Loucy (cell line): ENCODE measurements at regions not wholly inside any gene's neighbourhood (a gene's known extent, or its start where the extent isn't known, plus 50 kb on each side); places are given as distances from the start of the nearest gene placed in this dataset.

Experiments
- EZH2phosphoT487 ChIP-seq: fragments of 200-600 bp; IDR thresholded peaks from 2 replicates; pipeline ENCODE4 v1.6.1; 2018; ENCODE audit warnings: antibody characterized with exemption, mild to moderate bottlenecking, moderate library complexity, borderline replicate concordance
- TF ChIP-seq, protein P1 (sequence below): fragments of 200-600 bp; sonication (generic); conservative IDR thresholded peaks from 2 replicates; pipeline ENCODE4 v1.5.1; 2014; ENCODE audit warnings: mild to moderate bottlenecking, antibody characterized with exemption, low read length

DNA sequence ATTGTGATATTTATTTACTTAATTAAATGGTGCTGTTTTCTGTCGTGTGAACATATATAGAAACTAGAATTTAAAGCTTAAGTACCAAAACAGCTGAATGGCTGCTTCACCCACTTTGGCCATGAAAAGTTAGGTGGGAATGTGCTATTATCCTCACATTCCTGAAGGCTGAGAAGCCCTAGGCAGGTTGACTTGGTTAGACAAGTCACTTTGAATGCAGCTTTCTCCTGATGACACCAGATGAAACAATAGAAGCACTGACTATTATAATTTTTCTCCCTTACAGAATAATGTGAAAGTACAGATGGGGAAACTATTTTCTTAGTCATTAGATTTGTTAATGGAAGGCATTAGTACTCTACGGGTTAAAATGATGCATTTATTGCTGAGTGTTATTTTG, 65.1 kb upstream of the C5orf46 start:
- TF ChIP-seq, protein P1, sequence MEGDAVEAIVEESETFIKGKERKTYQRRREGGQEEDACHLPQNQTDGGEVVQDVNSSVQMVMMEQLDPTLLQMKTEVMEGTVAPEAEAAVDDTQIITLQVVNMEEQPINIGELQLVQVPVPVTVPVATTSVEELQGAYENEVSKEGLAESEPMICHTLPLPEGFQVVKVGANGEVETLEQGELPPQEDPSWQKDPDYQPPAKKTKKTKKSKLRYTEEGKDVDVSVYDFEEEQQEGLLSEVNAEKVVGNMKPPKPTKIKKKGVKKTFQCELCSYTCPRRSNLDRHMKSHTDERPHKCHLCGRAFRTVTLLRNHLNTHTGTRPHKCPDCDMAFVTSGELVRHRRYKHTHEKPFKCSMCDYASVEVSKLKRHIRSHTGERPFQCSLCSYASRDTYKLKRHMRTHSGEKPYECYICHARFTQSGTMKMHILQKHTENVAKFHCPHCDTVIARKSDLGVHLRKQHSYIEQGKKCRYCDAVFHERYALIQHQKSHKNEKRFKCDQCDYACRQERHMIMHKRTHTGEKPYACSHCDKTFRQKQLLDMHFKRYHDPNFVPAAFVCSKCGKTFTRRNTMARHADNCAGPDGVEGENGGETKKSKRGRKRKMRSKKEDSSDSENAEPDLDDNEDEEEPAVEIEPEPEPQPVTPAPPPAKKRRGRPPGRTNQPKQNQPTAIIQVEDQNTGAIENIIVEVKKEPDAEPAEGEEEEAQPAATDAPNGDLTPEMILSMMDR, result no peak
- TF ChIP-seq EZH2phosphoT487, result no peak
